GM23338 (cell line): ENCODE measurements at regions not wholly inside any gene's neighbourhood (a gene's known extent, or its start where the extent isn't known, plus 50 kb on each side); places are given as distances from the start of the nearest gene placed in this dataset.

Experiments used
- ATAC-seq: fragments of 200-7000 bp; cut with Tn5 transposase; 3 replicates; pipeline ENCODE4 v1.9.1; 2020
- DNase-seq: peaks from one replicate; pipeline ENCODE4 v3.0.0-alpha.2; 2015; ENCODE audit warnings: low spot score
- H2AFZ ChIP-seq: fragments of 200-600 bp; sonication (generic); 2 replicates; pipeline ENCODE4 v1.8.0; 2016; ENCODE audit warnings: antibody characterized with exemption, mild to moderate bottlenecking, moderate library complexity
- H3F3A ChIP-seq: fragments of 200-600 bp; sonication (generic); replicated peaks from 2 replicates; pipeline ENCODE4 v1.8.0; 2017; ENCODE audit warnings: antibody characterized with exemption, mixed run types, low read depth
- H3K27ac ChIP-seq: fragments of 200-600 bp; sonication (generic); 2 replicates; pipeline ENCODE4 v1.6.1; 2016; ENCODE audit warnings: low read depth
- H3K27me3 ChIP-seq: fragments of 200-600 bp; sonication (generic); 2 replicates; pipeline ENCODE4 v1.8.0; 2016; ENCODE audit warnings: mild to moderate bottlenecking, mixed run types, moderate library complexity; ENCODE audit not compliant: insufficient read depth
- H3K36me3 ChIP-seq: fragments of 200-600 bp; sonication (generic); 2 replicates; pipeline ENCODE4 v1.8.0; 2016; ENCODE audit warnings: mild to moderate bottlenecking; ENCODE audit not compliant: insufficient read depth
- H3K4me1 ChIP-seq: fragments of 200-600 bp; sonication (generic); 2 replicates; pipeline ENCODE4 v1.8.0; 2016; ENCODE audit warnings: mild to moderate bottlenecking, moderate library complexity; ENCODE audit not compliant: insufficient read depth
- H3K4me2 ChIP-seq: fragments of 200-600 bp; sonication (generic); 2 replicates; pipeline ENCODE4 v1.7.1; 2017; ENCODE audit warnings: mixed run types
- H3K4me3 ChIP-seq: fragments of 200-600 bp; sonication (generic); 2 replicates; pipeline ENCODE4 v1.6.1; 2016; ENCODE audit warnings: mixed run types
- H3K79me2 ChIP-seq: fragments of 200-600 bp; sonication (generic); replicated peaks from 2 replicates; pipeline ENCODE4 v1.8.0; 2017; ENCODE audit warnings: mild to moderate bottlenecking; ENCODE audit not compliant: insufficient read depth
- H3K9me2 ChIP-seq: fragments of 200-600 bp; sonication (generic); 2 replicates; pipeline ENCODE4 v1.8.0; 2017; ENCODE audit not compliant: insufficient read depth
- H4K20me1 ChIP-seq: fragments of 200-600 bp; sonication (generic); replicated peaks from 2 replicates; pipeline ENCODE4 v1.8.0; 2017; ENCODE audit warnings: mild to moderate bottlenecking; ENCODE audit not compliant: insufficient read depth
- H3K27ac Mint-ChIP-seq: 2 replicates; pipeline ENCODE4 v1.8.0; 2020; ENCODE audit warnings: inconsistent platforms, mild to moderate bottlenecking, moderate library complexity, mixed read lengths
- H3K27me3 Mint-ChIP-seq: 3 replicates; pipeline ENCODE4 v1.8.0; 2022; ENCODE audit warnings: low read depth, mild to moderate bottlenecking, moderate library complexity, mixed read lengths, inconsistent platforms; ENCODE audit not compliant: insufficient read depth, poor library complexity
- H3K36me3 Mint-ChIP-seq: 3 replicates; pipeline ENCODE4 v1.8.0; 2021; ENCODE audit warnings: low read depth, mild to moderate bottlenecking, inconsistent platforms, moderate library complexity, mixed read lengths
- H3K4me1 Mint-ChIP-seq: 3 replicates; pipeline ENCODE4 v1.8.0; 2020; ENCODE audit warnings: mild to moderate bottlenecking, inconsistent platforms, mixed read lengths
- H3K4me3 Mint-ChIP-seq: 3 replicates; pipeline ENCODE4 v1.8.0; 2021; ENCODE audit warnings: moderate library complexity, mild to moderate bottlenecking, inconsistent platforms, mixed read lengths
- H3K9me3 Mint-ChIP-seq: 3 replicates; pipeline ENCODE4 v1.8.0; 2020; ENCODE audit warnings: moderate library complexity, mild to moderate bottlenecking, inconsistent platforms, mixed read lengths
- CREB1 ChIP-seq: fragments of 250-450 bp; sonication (Bioruptor Pico); IDR thresholded peaks from 2 replicates; pipeline ENCODE4 v1.5.0; 2020; ENCODE audit warnings: low read depth, mild to moderate bottlenecking, moderate library complexity
- EZH2 ChIP-seq: fragments of 200-600 bp; sonication (generic); IDR thresholded peaks from one replicate; pipeline ENCODE4 v1.8.0; 2017; ENCODE audit warnings: antibody characterized with exemption, mild to moderate bottlenecking, low read depth; ENCODE audit not compliant: unreplicated experiment
- EZH2phosphoT487 ChIP-seq: fragments of 200-600 bp; sonication (generic); IDR thresholded peaks from one replicate; pipeline ENCODE4 v1.8.1; 2018; ENCODE audit warnings: antibody characterized with exemption; ENCODE audit not compliant: unreplicated experiment
- JUNB ChIP-seq: IDR thresholded peaks from one replicate; pipeline ENCODE4 v1.6.1; 2016; ENCODE audit warnings: antibody characterized with exemption; ENCODE audit not compliant: unreplicated experiment
- NANOG ChIP-seq: IDR thresholded peaks from 2 replicates; pipeline ENCODE4 v1.6.1; 2016; ENCODE audit warnings: antibody characterized with exemption, borderline replicate concordance
- POLR2AphosphoS5 ChIP-seq: IDR thresholded peaks from 2 replicates; pipeline ENCODE4 v1.6.1; 2016; ENCODE audit warnings: antibody characterized with exemption, low read depth
- STAT1 ChIP-seq: IDR thresholded peaks from one replicate; pipeline ENCODE4 v1.6.1; 2016; ENCODE audit warnings: antibody characterized with exemption; ENCODE audit not compliant: unreplicated experiment
- ZNF114 ChIP-seq: fragments of 250-450 bp; sonication (Bioruptor Pico); IDR thresholded peaks from 2 replicates; pipeline ENCODE4 v1.5.0; 2020; ENCODE audit warnings: mild to moderate bottlenecking, moderate library complexity
- ZNF331 ChIP-seq: fragments of 250-450 bp; sonication (Bioruptor Pico); IDR thresholded peaks from 2 replicates; pipeline ENCODE4 v1.5.0; 2020; ENCODE audit warnings: low read depth, mild to moderate bottlenecking, moderate library complexity
- TF ChIP-seq, protein P1 (sequence below), 2 experiments: fragments of 200-600 bp in 1 of 2; sonication (generic) in 1 of 2; conservative IDR thresholded peaks; 2 replicates each; pipeline versions ENCODE4 v1.5.1 to v1.6.1; 2016 to 2017; ENCODE audit warnings: antibody characterized with exemption in 2 of 2, low read depth in 2 of 2, mild to moderate bottlenecking in 2 of 2, moderate library complexity in 1 of 2
- TF ChIP-seq, protein P2 (sequence below): fragments of 250-450 bp; sonication (Bioruptor Pico); IDR thresholded peaks from 2 replicates; pipeline ENCODE4 v1.5.0; 2020; ENCODE audit warnings: mild to moderate bottlenecking, moderate library complexity
- TF ChIP-seq, protein P3 (sequence below): IDR thresholded peaks from 2 replicates; pipeline ENCODE4 v1.6.1; 2016; ENCODE audit warnings: antibody characterized with exemption

DNA sequence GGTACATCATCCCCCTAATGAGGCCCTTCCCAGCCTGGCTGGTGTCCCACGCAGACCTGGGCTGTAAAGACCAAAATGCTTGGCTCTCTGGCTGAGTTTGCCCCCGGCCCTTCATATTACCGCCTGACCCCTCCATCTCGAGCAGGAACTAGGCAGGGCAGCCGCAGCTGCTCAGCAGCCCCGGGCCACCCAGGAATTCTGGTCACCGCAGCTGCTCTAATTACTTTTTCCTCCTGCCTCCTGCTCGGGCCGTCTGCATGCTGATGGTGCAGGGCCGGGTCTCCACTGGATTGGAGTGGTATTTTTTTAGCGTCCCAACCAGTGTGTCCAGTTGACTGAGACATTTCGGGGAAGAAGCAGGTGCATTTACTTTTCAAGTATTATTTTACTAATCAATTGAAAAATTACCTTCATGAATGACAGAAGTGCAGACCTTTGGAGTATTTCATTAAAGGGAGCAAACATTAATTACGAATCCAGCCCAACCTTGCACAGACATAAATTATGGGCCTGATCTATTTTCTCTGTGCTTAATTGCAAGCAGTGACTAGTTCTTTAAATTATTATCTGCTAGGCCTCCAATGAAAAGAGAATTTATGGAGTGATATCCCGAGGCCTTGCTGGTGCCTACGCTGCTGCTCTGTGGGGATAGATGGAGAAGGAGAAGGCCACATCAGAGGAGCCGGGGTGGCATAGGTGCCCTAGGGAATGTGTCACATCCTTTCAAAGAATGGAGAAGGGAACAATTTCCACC is 176.2 kb downstream of the CYLD start:
- no peak for TF ChIP-seq EZH2phosphoT487
- TF ChIP-seq JUNB, result no peak
- TF ChIP-seq ZNF331 (CRISPR knock-in tag), result no peak
- TF ChIP-seq, protein P1, sequence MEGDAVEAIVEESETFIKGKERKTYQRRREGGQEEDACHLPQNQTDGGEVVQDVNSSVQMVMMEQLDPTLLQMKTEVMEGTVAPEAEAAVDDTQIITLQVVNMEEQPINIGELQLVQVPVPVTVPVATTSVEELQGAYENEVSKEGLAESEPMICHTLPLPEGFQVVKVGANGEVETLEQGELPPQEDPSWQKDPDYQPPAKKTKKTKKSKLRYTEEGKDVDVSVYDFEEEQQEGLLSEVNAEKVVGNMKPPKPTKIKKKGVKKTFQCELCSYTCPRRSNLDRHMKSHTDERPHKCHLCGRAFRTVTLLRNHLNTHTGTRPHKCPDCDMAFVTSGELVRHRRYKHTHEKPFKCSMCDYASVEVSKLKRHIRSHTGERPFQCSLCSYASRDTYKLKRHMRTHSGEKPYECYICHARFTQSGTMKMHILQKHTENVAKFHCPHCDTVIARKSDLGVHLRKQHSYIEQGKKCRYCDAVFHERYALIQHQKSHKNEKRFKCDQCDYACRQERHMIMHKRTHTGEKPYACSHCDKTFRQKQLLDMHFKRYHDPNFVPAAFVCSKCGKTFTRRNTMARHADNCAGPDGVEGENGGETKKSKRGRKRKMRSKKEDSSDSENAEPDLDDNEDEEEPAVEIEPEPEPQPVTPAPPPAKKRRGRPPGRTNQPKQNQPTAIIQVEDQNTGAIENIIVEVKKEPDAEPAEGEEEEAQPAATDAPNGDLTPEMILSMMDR (conservative IDR thresholded peaks at IDR 0.05; ENCODE audit: low read depth in 2 of 2), result no peak
- no peak for TF ChIP-seq EZH2
- no peak for TF ChIP-seq NANOG
- no peak for TF ChIP-seq POLR2AphosphoS5
- no peak for TF ChIP-seq ZNF114 (CRISPR knock-in tag)
- TF ChIP-seq, protein P2, sequence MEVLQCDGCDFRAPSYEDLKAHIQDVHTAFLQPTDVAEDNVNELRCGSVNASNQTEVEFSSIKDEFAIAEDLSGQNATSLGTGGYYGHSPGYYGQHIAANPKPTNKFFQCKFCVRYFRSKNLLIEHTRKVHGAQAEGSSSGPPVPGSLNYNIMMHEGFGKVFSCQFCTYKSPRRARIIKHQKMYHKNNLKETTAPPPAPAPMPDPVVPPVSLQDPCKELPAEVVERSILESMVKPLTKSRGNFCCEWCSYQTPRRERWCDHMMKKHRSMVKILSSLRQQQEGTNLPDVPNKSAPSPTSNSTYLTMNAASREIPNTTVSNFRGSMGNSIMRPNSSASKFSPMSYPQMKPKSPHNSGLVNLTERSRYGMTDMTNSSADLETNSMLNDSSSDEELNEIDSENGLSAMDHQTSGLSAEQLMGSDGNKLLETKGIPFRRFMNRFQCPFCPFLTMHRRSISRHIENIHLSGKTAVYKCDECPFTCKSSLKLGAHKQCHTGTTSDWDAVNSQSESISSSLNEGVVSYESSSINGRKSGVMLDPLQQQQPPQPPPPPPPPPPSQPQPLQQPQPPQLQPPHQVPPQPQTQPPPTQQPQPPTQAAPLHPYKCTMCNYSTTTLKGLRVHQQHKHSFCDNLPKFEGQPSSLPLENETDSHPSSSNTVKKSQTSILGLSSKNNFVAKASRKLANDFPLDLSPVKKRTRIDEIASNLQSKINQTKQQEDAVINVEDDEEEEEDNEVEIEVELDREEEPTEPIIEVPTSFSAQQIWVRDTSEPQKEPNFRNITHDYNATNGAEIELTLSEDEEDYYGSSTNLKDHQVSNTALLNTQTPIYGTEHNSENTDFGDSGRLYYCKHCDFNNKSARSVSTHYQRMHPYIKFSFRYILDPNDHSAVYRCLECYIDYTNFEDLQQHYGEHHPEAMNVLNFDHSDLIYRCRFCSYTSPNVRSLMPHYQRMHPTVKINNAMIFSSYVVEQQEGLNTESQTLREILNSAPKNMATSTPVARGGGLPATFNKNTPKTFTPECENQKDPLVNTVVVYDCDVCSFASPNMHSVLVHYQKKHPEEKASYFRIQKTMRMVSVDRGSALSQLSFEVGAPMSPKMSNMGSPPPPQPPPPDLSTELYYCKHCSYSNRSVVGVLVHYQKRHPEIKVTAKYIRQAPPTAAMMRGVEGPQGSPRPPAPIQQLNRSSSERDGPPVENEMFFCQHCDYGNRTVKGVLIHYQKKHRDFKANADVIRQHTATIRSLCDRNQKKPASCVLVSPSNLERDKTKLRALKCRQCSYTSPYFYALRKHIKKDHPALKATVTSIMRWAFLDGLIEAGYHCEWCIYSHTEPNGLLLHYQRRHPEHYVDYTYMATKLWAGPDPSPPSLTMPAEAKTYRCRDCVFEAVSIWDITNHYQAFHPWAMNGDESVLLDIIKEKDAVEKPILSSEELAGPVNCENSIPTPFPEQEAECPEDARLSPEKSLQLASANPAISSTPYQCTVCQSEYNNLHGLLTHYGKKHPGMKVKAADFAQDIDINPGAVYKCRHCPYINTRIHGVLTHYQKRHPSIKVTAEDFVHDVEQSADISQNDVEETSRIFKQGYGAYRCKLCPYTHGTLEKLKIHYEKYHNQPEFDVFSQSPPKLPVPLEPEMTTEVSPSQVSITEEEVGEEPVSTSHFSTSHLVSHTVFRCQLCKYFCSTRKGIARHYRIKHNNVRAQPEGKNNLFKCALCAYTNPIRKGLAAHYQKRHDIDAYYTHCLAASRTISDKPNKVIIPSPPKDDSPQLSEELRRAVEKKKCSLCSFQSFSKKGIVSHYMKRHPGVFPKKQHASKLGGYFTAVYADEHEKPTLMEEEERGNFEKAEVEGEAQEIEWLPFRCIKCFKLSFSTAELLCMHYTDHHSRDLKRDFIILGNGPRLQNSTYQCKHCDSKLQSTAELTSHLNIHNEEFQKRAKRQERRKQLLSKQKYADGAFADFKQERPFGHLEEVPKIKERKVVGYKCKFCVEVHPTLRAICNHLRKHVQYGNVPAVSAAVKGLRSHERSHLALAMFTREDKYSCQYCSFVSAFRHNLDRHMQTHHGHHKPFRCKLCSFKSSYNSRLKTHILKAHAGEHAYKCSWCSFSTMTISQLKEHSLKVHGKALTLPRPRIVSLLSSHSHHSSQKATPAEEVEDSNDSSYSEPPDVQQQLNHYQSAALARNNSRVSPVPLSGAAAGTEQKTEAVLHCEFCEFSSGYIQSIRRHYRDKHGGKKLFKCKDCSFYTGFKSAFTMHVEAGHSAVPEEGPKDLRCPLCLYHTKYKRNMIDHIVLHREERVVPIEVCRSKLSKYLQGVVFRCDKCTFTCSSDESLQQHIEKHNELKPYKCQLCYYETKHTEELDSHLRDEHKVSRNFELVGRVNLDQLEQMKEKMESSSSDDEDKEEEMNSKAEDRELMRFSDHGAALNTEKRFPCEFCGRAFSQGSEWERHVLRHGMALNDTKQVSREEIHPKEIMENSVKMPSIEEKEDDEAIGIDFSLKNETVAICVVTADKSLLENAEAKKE (CRISPR knock-in tag), result no peak
- TF ChIP-seq, protein P3, sequence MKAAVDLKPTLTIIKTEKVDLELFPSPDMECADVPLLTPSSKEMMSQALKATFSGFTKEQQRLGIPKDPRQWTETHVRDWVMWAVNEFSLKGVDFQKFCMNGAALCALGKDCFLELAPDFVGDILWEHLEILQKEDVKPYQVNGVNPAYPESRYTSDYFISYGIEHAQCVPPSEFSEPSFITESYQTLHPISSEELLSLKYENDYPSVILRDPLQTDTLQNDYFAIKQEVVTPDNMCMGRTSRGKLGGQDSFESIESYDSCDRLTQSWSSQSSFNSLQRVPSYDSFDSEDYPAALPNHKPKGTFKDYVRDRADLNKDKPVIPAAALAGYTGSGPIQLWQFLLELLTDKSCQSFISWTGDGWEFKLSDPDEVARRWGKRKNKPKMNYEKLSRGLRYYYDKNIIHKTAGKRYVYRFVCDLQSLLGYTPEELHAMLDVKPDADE, result no peak
- TF ChIP-seq STAT1, result no peak
- no peak for TF ChIP-seq CREB1 (CRISPR knock-in tag)
- Histone ChIP-seq H3K4me3 (no peak overlapping the region), H3K36me3 (no peaks in the 10 kb centered on the region), H2AFZ (no peak overlapping the region; the same call in 1 of the 2 replicates), H3K4me1 (no peaks in the 10 kb centered on the region), H3K9me2 (no peaks in the 10 kb centered on the region), H3K27ac (no peak overlapping the region), H4K20me1 (no peaks in the 10 kb centered on the region), H3K4me2 (no peak overlapping the region), H3F3A (no peaks in the 10 kb centered on the region), H3K79me2 (no peaks in the 10 kb centered on the region), H3K27me3 (no peaks in the 10 kb centered on the region)
- no peak overlapping the region for H3K27ac Mint-ChIP-seq
- no peaks in the 10 kb centered on the region for H3K4me1 Mint-ChIP-seq
- H3K27me3 Mint-ChIP-seq, result peaks cover 9% of the 10 kb centered on the region
- no peak overlapping the region for H3K4me3 Mint-ChIP-seq
- no peaks in the 10 kb centered on the region for H3K36me3 Mint-ChIP-seq
- ATAC-seq (no peak), DNase-seq (no peak)
- H3K9me3 Mint-ChIP-seq, result peaks cover 3% of the 10 kb centered on the region; the same call in 1 of the 3 replicates
